Endothelial cell of hepatic sinusoid (primary cell): ENCODE measurements at regions not wholly inside any gene's neighbourhood (a gene's known extent, or its start where the extent isn't known, plus 50 kb on each side); places are given as distances from the start of the nearest gene placed in this dataset.
"Not testable (repeated sequence)": the region's sequence is repeated elsewhere in the genome, so short reads cannot be mapped to it uniquely, and the experiment has no call there.

Source experiments
- in situ Hi-C: cut with HindIII; loops from 2 replicates; pipeline ENCODE4 v1.10.0; 2017; ENCODE audit warnings: low sequenced_read_pairs

- in situ Hi-C loops = loop anchor here (5.0 kb wide), 1 partner anchor 118 kb away; no protein-coding TSS in a partner anchor
Observed at GRCh38 chr11:33974804-33975203, 76.7 kb upstream of the CAPRIN1 start.

- in situ Hi-C loops = loop anchor here (5.0 kb wide), 1 partner anchor 114 kb away; no protein-coding TSS in a partner anchor
Observed at GRCh38 chr11:33971530-33971929, 79.7 kb upstream of the LMO2 start.

GRCh38 chr11:33970984-33971466 lies 79.1 kb upstream of the LMO2 start:
- in situ Hi-C loops = loop anchor here (5.0 kb wide), 1 partner anchor 114 kb away; no protein-coding TSS in a partner anchor

GRCh38 chr11:33967451-33967850 lies 75.6 kb upstream of the LMO2 start:
- in situ Hi-C loops = loop anchor here (5.0 kb wide), 1 partner anchor 55 kb away; no protein-coding TSS in a partner anchor

GRCh38 chr11:33965032-33965431 lies 73.2 kb upstream of the LMO2 start:
- in situ Hi-C loops = loop anchor here (5.0 kb wide), 1 partner anchor 53 kb away; no protein-coding TSS in a partner anchor

GRCh38 chr11:33959855-33960400 lies 68.1 kb upstream of the LMO2 start:
- in situ Hi-C loops = no loop called here

GRCh38 chr11:33957304-33957917 lies 65.5 kb upstream of the LMO2 start:
- in situ Hi-C loops = no loop called here

- in situ Hi-C loops = no loop called here
Observed at GRCh38 chr11:33956611-33957010, 64.7 kb upstream of the LMO2 start.

- in situ Hi-C loops = no loop called here
Observed at GRCh38 chr11:33953289-33953688, 61.4 kb upstream of the LMO2 start.

GRCh38 chr11:33952805-33953204 lies 60.9 kb upstream of the LMO2 start:
- in situ Hi-C loops = no loop called here

- in situ Hi-C loops = no loop called here
Observed at GRCh38 chr11:33949252-33949913, 57.5 kb upstream of the LMO2 start.

GRCh38 chr11:33948494-33948893 lies 56.6 kb upstream of the LMO2 start:
- in situ Hi-C loops = no loop called here

GRCh38 chr11:33947918-33948317 lies 56.0 kb upstream of the LMO2 start:
- in situ Hi-C loops = not testable (repeated sequence)

GRCh38 chr11:33946930-33947329 lies 55.1 kb upstream of the LMO2 start:
- in situ Hi-C loops = no loop called here

GRCh38 chr11:33945481-33946268 lies 53.8 kb upstream of the LMO2 start:
- in situ Hi-C loops = no loop called here

GRCh38 chr11:33944693-33945424 lies 53.0 kb upstream of the LMO2 start:
- in situ Hi-C loops = no loop called here

- in situ Hi-C loops = no loop called here
Observed at GRCh38 chr11:33944345-33944692, 52.4 kb upstream of the LMO2 start.

GRCh38 chr11:33942954-33943353 lies 51.1 kb upstream of the LMO2 start:
- in situ Hi-C loops = no loop called here

- in situ Hi-C loops = no loop called here
Observed at GRCh38 chr11:33941637-33942160, 49.8 kb upstream of the LMO2 start.
